ENCODE measurements at regions not wholly inside any gene's neighbourhood (a gene's known extent, or its start where the extent isn't known, plus 50 kb on each side); places are given as distances from the start of the nearest gene placed in this dataset.

- intact Hi-C loops (cut with DNase I), result no loop called here
- TF ChIP-seq POLR2A (IDR thresholded peaks at IDR 0.05), result no peak
- TF ChIP-seq CTCF (IDR thresholded peaks at IDR 0.05), result no peak
Observed at GRCh38 chr16:73371584-73372319, 323.8 kb upstream of the ZFHX3 start.

GRCh38 chr16:73369851-73370250 is 321.9 kb upstream of the ZFHX3 start:
- no peak overlapping the region for H3K27ac ChIP-seq
- intact Hi-C loops (cut with DNase I), result no loop called here
- 74 to 81% (median 78%) methylated on average over 3 of the region's 3 CpGs for WGBS, 4 donors
- peaks cover 0 to 10% (median 0%) of the 10 kb centered on the region in 9 donors for H3K27me3 ChIP-seq
- no peaks in the 10 kb centered on the region for H3K9me3 ChIP-seq
- DNase-seq (no peak), ATAC-seq (no peak)
- H3K36me3 ChIP-seq, result no peaks in the 10 kb centered on the region
- TF ChIP-seq CTCF (IDR thresholded peaks at IDR 0.05) (no peak), POLR2A (IDR thresholded peaks at IDR 0.05) (no peak)
- H3K4me3 ChIP-seq, result no peak overlapping the region
- no peaks in the 10 kb centered on the region for H3K4me1 ChIP-seq

More at GRCh38 chr16:73371584-73372319, 323.8 kb upstream of the ZFHX3 start:
- H3K27ac ChIP-seq, result no peak overlapping the region
- H3K9me3 ChIP-seq, result no peaks in the 10 kb centered on the region
- DNase-seq, result no peak
- H3K27me3 ChIP-seq, result peaks cover 0 to 10% (median 0%) of the 10 kb centered on the region in 9 donors
- no peaks in the 10 kb centered on the region for H3K4me1 ChIP-seq
- H3K4me3 ChIP-seq, result no peak overlapping the region
- H3K36me3 ChIP-seq, result no peaks in the 10 kb centered on the region
- no peak for ATAC-seq
- WGBS, 4 donors, result 91 to 98% (median 92%) methylated on average over 9 of the region's 9 CpGs

- TF ChIP-seq POLR2A (IDR thresholded peaks at IDR 0.05), result no peak
- no peak for TF ChIP-seq CTCF (IDR thresholded peaks at IDR 0.05)
- intact Hi-C loops (cut with DNase I), result no loop called here
- H3K27ac ChIP-seq, result no peak overlapping the region
- WGBS, 4 donors, result 90 to 95% (median 92%) methylated on average over 4 of the region's 4 CpGs
- H3K36me3 ChIP-seq, result no peaks in the 10 kb centered on the region
- H3K4me3 ChIP-seq, result no peak overlapping the region
- H3K9me3 ChIP-seq, result no peaks in the 10 kb centered on the region
- ATAC-seq, result no peak
- H3K4me1 ChIP-seq, result no peaks in the 10 kb centered on the region
- no peak for DNase-seq
- peaks cover 0 to 10% (median 0%) of the 10 kb centered on the region in 9 donors for H3K27me3 ChIP-seq
Observed at GRCh38 chr16:73368715-73369114, 320.8 kb upstream of the ZFHX3 start.

GRCh38 chr16:73365016-73365551 is 317.2 kb upstream of the ZFHX3 start:
- peaks cover 0 to 6% (median 0%) of the 10 kb centered on the region in 9 donors for H3K27me3 ChIP-seq
- TF ChIP-seq CTCF (IDR thresholded peaks at IDR 0.05) (no peak), POLR2A (IDR thresholded peaks at IDR 0.05) (no peak)
- no peaks in the 10 kb centered on the region for H3K4me1 ChIP-seq
- no peak overlapping the region for H3K27ac ChIP-seq
- WGBS, 4 donors, result 23 to 27% (median 24%) methylated on average over 7 to 9 of the region's 9 CpGs
- H3K4me3 ChIP-seq, result no peak overlapping the region
- no peaks in the 10 kb centered on the region for H3K36me3 ChIP-seq
- no peaks in the 10 kb centered on the region for H3K9me3 ChIP-seq
- peak in 3 of 5 donors; percentile 27 to 37 (median 30) for DNase-seq
- intact Hi-C loops (cut with DNase I), result no loop called here
- no peak for ATAC-seq
